Endothelial cell of umbilical vein (primary cell): ENCODE measurements at regions not wholly inside any gene's neighbourhood (a gene's known extent, or its start where the extent isn't known, plus 50 kb on each side); places are given as distances from the start of the nearest gene placed in this dataset.

Source experiments
- BruUV-seq: library from RNA; stranded (reverse); fragments of 400-500 nt; replicated peaks from 2 replicates; lab custom pipeline; 2021; lab: Mats Ljungman, UMichigan
- CTCF ChIA-PET: fragments of 300-600, 350-600 bp; sonication (Branson Sonifier 250); formaldehyde crosslinking; loops from one replicate; lab custom pipeline; 2021; ENCODE audit warnings: antibody characterized with exemption, inconsistent platforms; lab: Charles Lee
- POLR2A ChIA-PET: fragments of 300-600, 350-600 bp; sonication (Branson Sonifier 250); formaldehyde crosslinking; loops from one replicate; lab custom pipeline; 2021; ENCODE audit warnings: antibody characterized with exemption, inconsistent platforms; lab: Charles Lee
- DNase-seq: peaks from one replicate; pipeline ENCODE4 v3.0.0-alpha.2; 2011; ENCODE audit warnings: low read depth, low spot score
- FAIRE-seq: peaks from 2 replicates; lab custom pipeline; 2011; peaks lifted over from hg19 to GRCh38; lab: Jason Lieb, UNC
- H2AFZ ChIP-seq: 2 replicates; pipeline ENCODE4 v1.6.0; 2012; ENCODE audit warnings: low read depth, low read length, control low read depth, inconsistent platforms
- H3K27ac ChIP-seq: 2 replicates; pipeline ENCODE4 v1.5.1; 2011; ENCODE audit warnings: low read depth, mild to moderate bottlenecking, control low read depth, low read length, moderate library complexity; ENCODE audit not compliant: insufficient read depth
- H3K27me3 ChIP-seq, 2 experiments: 2 replicates each; pipeline versions ENCODE4 v1.6.0 to v1.6.1; 2011; ENCODE audit warnings: low read length in 2 of 2, mixed read lengths in 1 of 2; ENCODE audit not compliant: control insufficient read depth in 2 of 2, insufficient read depth in 2 of 2
- H3K36me3 ChIP-seq, 2 experiments: 2 replicates in 1 of 2; 3 replicates in 1 of 2; pipeline ENCODE4 v1.5.1; 2011; ENCODE audit warnings: low read length in 2 of 2, mild to moderate bottlenecking in 1 of 2, moderate library complexity in 1 of 2; ENCODE audit not compliant: control insufficient read depth in 2 of 2, insufficient read depth in 2 of 2; ENCODE audit errors: extremely low read depth in 1 of 2
- H3K4me1 ChIP-seq: 3 replicates; pipeline ENCODE4 v1.5.1; 2011; ENCODE audit warnings: mild to moderate bottlenecking, low read length; ENCODE audit not compliant: control insufficient read depth, insufficient read depth; ENCODE audit errors: extremely low read depth
- H3K4me2 ChIP-seq: 2 replicates; pipeline ENCODE4 v1.6.1; 2011; ENCODE audit warnings: low read length, control low read depth, mixed read lengths; ENCODE audit not compliant: insufficient read depth
- H3K4me3 ChIP-seq, 3 experiments: fragments of 200-600 bp in 1 of 3; sonication (generic), shearing (Covaris generic) in 1 of 3; replicated peaks in 1 of 3; 2 replicates each; pipeline ENCODE4 v1.5.1; 2011 to 2016; ENCODE audit warnings: control low read depth in 3 of 3, low read length in 3 of 3, mild to moderate bottlenecking in 2 of 3, inconsistent platforms in 1 of 3, low read depth in 1 of 3, moderate library complexity in 1 of 3; ENCODE audit not compliant: insufficient read depth in 1 of 3
- H3K79me2 ChIP-seq: 2 replicates; pipeline ENCODE4 v1.6.0; 2012; ENCODE audit warnings: low read length, inconsistent platforms; ENCODE audit not compliant: control insufficient read depth, insufficient read depth
- H3K9ac ChIP-seq: replicated peaks from 2 replicates; pipeline ENCODE3; 2011; ENCODE audit warnings: low read length, control low read depth; ENCODE audit not compliant: insufficient read depth; ENCODE audit errors: extremely low read depth
- H3K9me1 ChIP-seq: replicated peaks from 3 replicates; pipeline ENCODE4 v1.6.0; 2011; ENCODE audit warnings: mild to moderate bottlenecking, low read length; ENCODE audit not compliant: control insufficient read depth, insufficient read depth; ENCODE audit errors: extremely low read depth
- H3K9me3 ChIP-seq: replicated peaks from 2 replicates; pipeline ENCODE4 v1.5.1; 2012; ENCODE audit warnings: low read length, inconsistent platforms; ENCODE audit not compliant: control insufficient read depth, insufficient read depth
- H4K20me1 ChIP-seq: replicated peaks from 2 replicates; pipeline ENCODE3; 2011; ENCODE audit warnings: mild to moderate bottlenecking, low read length; ENCODE audit not compliant: control insufficient read depth, insufficient read depth; ENCODE audit errors: extremely low read depth
- EZH2 ChIP-seq: IDR thresholded peaks from 2 replicates; pipeline ENCODE4 v1.6.1; 2012; ENCODE audit warnings: borderline replicate concordance, low read depth, mild to moderate bottlenecking, moderate library complexity, low read length, inconsistent platforms; ENCODE audit not compliant: severe bottlenecking
- FOS ChIP-seq: IDR thresholded peaks from 2 replicates; pipeline ENCODE4 v1.6.1; 2011; ENCODE audit warnings: mild to moderate bottlenecking, low read length, moderate library complexity, borderline replicate concordance; ENCODE audit not compliant: insufficient read depth
- GATA2 ChIP-seq: IDR thresholded peaks from 2 replicates; pipeline ENCODE4 v1.7.0; 2011; ENCODE audit warnings: low read depth, mild to moderate bottlenecking, moderate library complexity, mixed read lengths, low read length; ENCODE audit not compliant: insufficient read length, insufficient read depth
- JUN ChIP-seq: IDR thresholded peaks from 2 replicates; pipeline ENCODE4 v1.6.1; 2011; ENCODE audit warnings: borderline replicate concordance, low read depth; ENCODE audit not compliant: insufficient read length, insufficient read depth
- MYC ChIP-seq: IDR thresholded peaks from one replicate; pipeline ENCODE4 v1.6.1; 2011; ENCODE audit warnings: mild to moderate bottlenecking, low read depth, low read length
- POLR2A ChIP-seq: IDR thresholded peaks from 2 replicates; pipeline ENCODE4 v1.6.1; 2012; ENCODE audit warnings: low read depth, mild to moderate bottlenecking, control low read depth, low read length
- POLR2AphosphoS5 ChIP-seq: IDR thresholded peaks from 2 replicates; pipeline ENCODE4 v1.6.1; 2012; ENCODE audit warnings: low read depth, mild to moderate bottlenecking, control low read depth, low read length, moderate library complexity; ENCODE audit not compliant: insufficient read depth
- dilution Hi-C: fragments of 300-500 bp; cut with MboI; formaldehyde crosslinking; loops from one replicate; pipeline ENCODE4 v1.15.0; 2019; ENCODE audit warnings: low sequenced_read_pairs; ENCODE audit not compliant: extremely low pct_ligation_motif_present
- intact Hi-C: fragments of 100-400 bp; cut with micrococcal nuclease; formaldehyde crosslinking; loops from one replicate; pipeline ENCODE4 v1.10.0; 2022
- TF ChIP-seq, protein P1 (sequence below), 2 donors: IDR thresholded peaks; 1 replicate in 1 of 2; 2 replicates in 1 of 2; pipeline ENCODE4 v1.5.1; 2011; ENCODE audit warnings: low read length in 2 of 2, mild to moderate bottlenecking in 2 of 2, moderate library complexity in 2 of 2, control low read depth in 1 of 2, inconsistent platforms in 1 of 2, low read depth in 1 of 2; ENCODE audit not compliant: insufficient read depth in 1 of 2; ENCODE audit errors: extremely low read depth in 1 of 2
- TF ChIP-seq, protein P2 (sequence below): IDR thresholded peaks from 2 replicates; pipeline ENCODE4 v1.6.1; 2011; ENCODE audit not compliant: insufficient read depth, insufficient read length

DNA sequence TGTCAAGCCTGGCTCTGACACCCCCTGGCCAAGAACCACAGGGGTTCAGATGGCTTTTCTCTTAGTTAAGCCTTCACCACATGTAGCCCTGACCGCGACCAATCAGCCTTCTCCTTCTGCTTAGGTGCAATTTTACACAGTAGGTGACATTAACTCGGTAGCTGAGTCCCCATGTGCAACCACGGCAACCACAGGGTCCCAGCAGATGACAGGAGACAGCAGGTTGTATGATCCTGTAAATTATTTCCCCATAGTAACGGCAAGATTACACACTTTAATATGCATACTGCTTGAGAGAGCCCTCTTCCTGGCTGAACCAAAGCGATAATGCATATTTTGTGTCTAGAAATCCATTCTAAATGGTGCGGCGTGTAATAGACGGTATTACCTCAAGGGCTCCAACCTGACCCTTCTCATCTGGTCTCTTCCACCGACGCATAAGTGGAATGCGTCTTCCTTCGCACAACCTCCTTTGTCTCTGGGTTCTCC, 458.7 kb upstream of the ZFHX3 start:
- dilution Hi-C loops = no loop called here
- no TSS peak for BruUV-seq

More for the DNA sequence above, 458.7 kb upstream of the ZFHX3 start:
- no peak overlapping the region for H2AFZ ChIP-seq
- H3K4me2 ChIP-seq = no peak overlapping the region
- CTCF ChIA-PET = no interaction called here
- intact Hi-C loops = no loop called here
- H3K4me1 ChIP-seq = no peaks in the 10 kb centered on the region
- no peaks in the 10 kb centered on the region for H3K9me1 ChIP-seq
- no peak overlapping the region for H3K4me3 ChIP-seq
- no peak for FAIRE-seq
- no peak for DNase-seq
- H4K20me1 ChIP-seq = no peaks in the 10 kb centered on the region
- no peak for TF ChIP-seq POLR2A
- TF ChIP-seq, protein P1, sequence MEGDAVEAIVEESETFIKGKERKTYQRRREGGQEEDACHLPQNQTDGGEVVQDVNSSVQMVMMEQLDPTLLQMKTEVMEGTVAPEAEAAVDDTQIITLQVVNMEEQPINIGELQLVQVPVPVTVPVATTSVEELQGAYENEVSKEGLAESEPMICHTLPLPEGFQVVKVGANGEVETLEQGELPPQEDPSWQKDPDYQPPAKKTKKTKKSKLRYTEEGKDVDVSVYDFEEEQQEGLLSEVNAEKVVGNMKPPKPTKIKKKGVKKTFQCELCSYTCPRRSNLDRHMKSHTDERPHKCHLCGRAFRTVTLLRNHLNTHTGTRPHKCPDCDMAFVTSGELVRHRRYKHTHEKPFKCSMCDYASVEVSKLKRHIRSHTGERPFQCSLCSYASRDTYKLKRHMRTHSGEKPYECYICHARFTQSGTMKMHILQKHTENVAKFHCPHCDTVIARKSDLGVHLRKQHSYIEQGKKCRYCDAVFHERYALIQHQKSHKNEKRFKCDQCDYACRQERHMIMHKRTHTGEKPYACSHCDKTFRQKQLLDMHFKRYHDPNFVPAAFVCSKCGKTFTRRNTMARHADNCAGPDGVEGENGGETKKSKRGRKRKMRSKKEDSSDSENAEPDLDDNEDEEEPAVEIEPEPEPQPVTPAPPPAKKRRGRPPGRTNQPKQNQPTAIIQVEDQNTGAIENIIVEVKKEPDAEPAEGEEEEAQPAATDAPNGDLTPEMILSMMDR (IDR thresholded peaks at IDR 0.05; ENCODE audit: extremely low read depth in 1 of 2, insufficient read depth in 1 of 2, low read depth in 1 of 2, low read length in 2 of 2) = no peak
- no peak for TF ChIP-seq GATA2
- TF ChIP-seq FOS = no peak
- TF ChIP-seq EZH2 = no peak
- no peak for TF ChIP-seq POLR2AphosphoS5
- TF ChIP-seq MYC = no peak
- TF ChIP-seq, protein P2, sequence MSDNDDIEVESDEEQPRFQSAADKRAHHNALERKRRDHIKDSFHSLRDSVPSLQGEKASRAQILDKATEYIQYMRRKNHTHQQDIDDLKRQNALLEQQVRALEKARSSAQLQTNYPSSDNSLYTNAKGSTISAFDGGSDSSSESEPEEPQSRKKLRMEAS = no peak
- no peak for TF ChIP-seq JUN
- no peaks in the 10 kb centered on the region for H3K27me3 ChIP-seq
- H3K79me2 ChIP-seq = no peaks in the 10 kb centered on the region
- no peak overlapping the region for H3K27ac ChIP-seq
- H3K9me3 ChIP-seq = no peaks in the 10 kb centered on the region
- POLR2A ChIA-PET = no interaction called here
- H3K36me3 ChIP-seq = no peaks in the 10 kb centered on the region
- no peak overlapping the region for H3K9ac ChIP-seq
